Activated T-helper 2 cell treated with anti-CD3 and anti-CD28 coated beads, Interferon-gamma antibody, Interleukin-2, Interleukin-4, amounts not matched to agents 10 μg/mL and 5 μg/mL and 100 μg/mL, durations not matched to agents 14 hours and 24 hours and 36 hours (primary cell): ENCODE measurements at regions not wholly inside any gene's neighbourhood (a gene's known extent, or its start where the extent isn't known, plus 50 kb on each side); places are given as distances from the start of the nearest gene placed in this dataset.

Experiments used
- DNase-seq: peaks from one replicate; pipeline ENCODE4 v3.0.0; 2021; ENCODE audit warnings: low spot score
- H3K27ac Mint-ChIP-seq: one replicate; pipeline ENCODE4 v1.8.0; 2021; ENCODE audit warnings: mixed read lengths
- H3K27me3 Mint-ChIP-seq: one replicate; pipeline ENCODE4 v1.8.0; 2021; ENCODE audit warnings: low read depth, mixed read lengths
- H3K36me3 Mint-ChIP-seq: one replicate; pipeline ENCODE4 v1.8.0; 2021; ENCODE audit warnings: low read depth, mixed read lengths
- H3K4me1 Mint-ChIP-seq: one replicate; pipeline ENCODE4 v1.8.0; 2021; ENCODE audit warnings: low read depth, mixed read lengths
- H3K4me3 Mint-ChIP-seq: one replicate; pipeline ENCODE4 v1.8.0; 2021; ENCODE audit warnings: low read depth, mild to moderate bottlenecking, moderate library complexity, mixed read lengths
- H3K9me3 Mint-ChIP-seq: one replicate; pipeline ENCODE4 v1.8.0; 2021; ENCODE audit warnings: mixed read lengths
- intact Hi-C: fragments of 100-400 bp; cut with micrococcal nuclease; formaldehyde crosslinking; loops from one replicate; pipeline ENCODE4 v1.15.1; 2023

DNA sequence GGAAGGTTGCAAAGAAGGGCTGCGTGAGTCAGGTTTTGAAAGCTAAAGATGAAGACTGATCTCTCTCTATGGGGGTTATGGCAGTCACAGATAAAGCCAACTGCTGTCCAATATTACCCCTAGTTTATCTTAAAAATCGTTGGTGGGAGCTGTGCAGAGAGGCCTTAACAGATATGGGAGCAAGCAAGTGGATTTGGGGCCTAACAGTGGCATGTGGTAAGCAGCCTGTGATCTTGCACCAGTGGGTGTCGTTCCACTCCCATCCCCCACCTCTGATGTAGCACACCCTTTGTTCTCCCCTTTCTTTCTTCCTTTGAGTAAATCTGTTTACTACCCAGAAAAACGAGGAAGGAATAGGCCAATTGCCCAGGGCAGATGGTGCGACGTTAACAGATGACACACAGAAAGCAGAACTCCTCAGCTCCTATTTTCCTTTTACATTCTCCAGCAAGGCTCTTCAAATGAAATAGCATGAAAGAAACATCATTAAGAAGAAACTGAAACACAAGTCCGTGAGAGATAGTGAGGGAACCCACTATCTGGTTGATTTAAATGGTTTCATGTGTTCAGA is 274.1 kb upstream of the CITED2 start:
- H3K9me3 Mint-ChIP-seq: no peaks in the 10 kb centered on the region
- no peak overlapping the region for H3K4me3 Mint-ChIP-seq
- H3K27ac Mint-ChIP-seq: no peak overlapping the region
- H3K36me3 Mint-ChIP-seq: no peaks in the 10 kb centered on the region
- H3K27me3 Mint-ChIP-seq: peaks cover 5% of the 10 kb centered on the region
- intact Hi-C loops: no loop called here
- DNase-seq: no peak
- no peaks in the 10 kb centered on the region for H3K4me1 Mint-ChIP-seq

DNA sequence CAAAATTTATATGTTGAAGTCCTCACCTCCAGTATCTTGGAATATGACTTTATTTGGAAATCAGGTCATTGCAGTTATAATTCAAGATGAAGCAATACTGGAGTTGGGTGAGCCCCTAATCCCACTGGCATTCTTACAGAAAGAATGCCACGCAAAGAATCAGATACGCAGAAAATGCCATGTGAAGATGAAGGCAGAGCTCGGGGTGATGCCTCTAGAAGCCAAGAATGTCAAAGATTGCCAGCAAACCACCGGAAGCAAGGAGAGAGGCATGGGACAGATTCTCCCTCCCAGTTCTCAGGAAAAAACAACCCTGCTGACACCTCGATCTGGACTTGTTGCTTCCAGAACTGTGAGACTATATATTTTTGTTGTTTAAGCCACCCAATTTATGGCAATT is 273.4 kb upstream of the CITED2 start:
- DNase-seq: no peak
- H3K9me3 Mint-ChIP-seq: no peaks in the 10 kb centered on the region
- H3K4me1 Mint-ChIP-seq: no peaks in the 10 kb centered on the region
- H3K36me3 Mint-ChIP-seq: no peaks in the 10 kb centered on the region
- peaks cover 5% of the 10 kb centered on the region for H3K27me3 Mint-ChIP-seq
- intact Hi-C loops: no loop called here
- H3K4me3 Mint-ChIP-seq: no peak overlapping the region
- no peak overlapping the region for H3K27ac Mint-ChIP-seq

DNA sequence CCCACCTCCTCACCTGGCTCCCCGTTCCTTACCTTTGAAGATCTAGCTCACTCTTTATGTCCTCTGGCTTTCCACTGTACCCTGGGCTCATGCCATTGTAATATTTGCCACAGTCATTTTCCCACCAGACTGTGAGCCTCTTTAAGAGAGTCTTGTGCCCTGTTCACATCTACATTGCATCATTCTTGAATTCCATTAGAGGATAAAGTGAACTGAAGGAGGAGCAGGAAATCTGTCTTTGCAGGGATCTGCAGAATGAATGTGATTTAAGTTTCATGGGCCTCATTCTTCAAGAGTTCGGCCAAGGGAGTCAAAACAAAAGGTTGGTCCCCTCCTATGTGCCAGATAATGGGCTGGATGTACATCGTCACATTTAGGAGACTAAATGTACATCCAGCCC is 272.6 kb upstream of the CITED2 start:
- no peak for DNase-seq
- H3K4me3 Mint-ChIP-seq: no peak overlapping the region
- intact Hi-C loops: no loop called here
- H3K27ac Mint-ChIP-seq: no peak overlapping the region
- no peaks in the 10 kb centered on the region for H3K9me3 Mint-ChIP-seq
- H3K36me3 Mint-ChIP-seq: no peaks in the 10 kb centered on the region
- H3K27me3 Mint-ChIP-seq: peaks cover 5% of the 10 kb centered on the region
- H3K4me1 Mint-ChIP-seq: no peaks in the 10 kb centered on the region

DNA sequence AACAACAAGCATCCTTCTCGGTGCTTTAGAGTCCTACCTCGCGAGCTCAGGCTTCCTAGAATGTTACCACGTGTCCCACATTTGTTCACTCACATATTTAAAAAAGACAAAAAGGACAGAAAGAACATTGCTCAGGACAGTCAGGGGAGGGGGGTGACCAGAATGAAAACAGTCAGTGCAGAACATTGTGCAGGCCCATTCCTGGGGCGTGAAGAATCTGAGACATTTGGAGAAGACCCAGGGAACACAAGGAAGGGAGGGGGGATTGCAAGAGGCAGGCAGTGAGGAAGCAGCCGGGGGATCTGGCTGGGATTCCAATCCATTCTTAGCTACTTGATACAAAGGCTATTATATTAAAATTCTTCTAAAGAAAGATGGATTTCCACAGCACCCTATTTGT is 270.4 kb upstream of the CITED2 start:
- Mint-ChIP-seq H3K4me1 (peaks cover 10% of the 10 kb centered on the region), H3K27ac (no peak overlapping the region), H3K9me3 (no peaks in the 10 kb centered on the region), H3K36me3 (no peaks in the 10 kb centered on the region), H3K27me3 (peaks cover 12% of the 10 kb centered on the region), H3K4me3 (no peak overlapping the region)
- intact Hi-C loops: no loop called here
- DNase-seq: no peak

DNA sequence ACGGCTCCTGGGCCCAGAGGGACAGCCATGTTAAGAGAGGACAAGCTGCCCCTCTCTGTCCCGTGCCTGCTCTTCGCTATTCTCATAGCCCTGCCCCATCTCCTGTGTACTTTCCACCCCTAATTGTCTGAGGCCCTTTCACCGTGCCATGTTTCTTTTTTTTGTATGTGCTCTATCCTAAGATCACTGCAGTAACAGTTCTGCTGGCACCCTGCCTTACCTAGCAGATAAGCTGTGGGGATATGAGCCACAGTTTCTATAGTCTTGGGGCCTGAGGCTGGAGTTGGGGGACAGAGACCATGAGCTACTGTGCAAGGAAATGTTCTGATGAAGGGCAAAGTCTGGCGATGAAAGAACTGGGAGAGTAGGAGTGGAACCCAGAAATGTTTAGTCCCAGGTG is 269.5 kb upstream of the CITED2 start:
- H3K4me1 Mint-ChIP-seq: peaks cover 12% of the 10 kb centered on the region
- H3K27me3 Mint-ChIP-seq: peaks cover 8% of the 10 kb centered on the region
- intact Hi-C loops: no loop called here
- H3K27ac Mint-ChIP-seq: no peak overlapping the region
- no peak overlapping the region for H3K4me3 Mint-ChIP-seq
- no peaks in the 10 kb centered on the region for H3K9me3 Mint-ChIP-seq
- no peaks in the 10 kb centered on the region for H3K36me3 Mint-ChIP-seq
- DNase-seq: no peak

DNA sequence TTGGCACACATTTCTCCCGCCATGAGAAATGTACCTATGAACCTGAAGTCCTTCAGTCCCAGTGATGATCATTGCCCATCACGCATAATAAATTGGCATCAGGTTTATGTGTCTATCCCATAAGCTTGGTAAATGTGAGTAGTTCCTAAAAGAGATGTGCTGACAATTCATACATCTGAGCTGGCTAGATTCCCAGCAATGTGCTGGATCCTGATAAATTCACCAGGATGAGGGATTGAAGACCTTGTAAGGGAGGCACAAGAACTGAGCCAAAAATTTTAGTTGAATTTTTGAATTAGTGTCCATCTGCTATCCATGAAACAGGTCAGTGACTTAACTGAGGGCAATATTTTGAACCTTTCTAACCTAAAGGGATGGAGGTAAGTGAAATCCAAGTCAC is 267.9 kb upstream of the CITED2 start:
- Mint-ChIP-seq H3K4me3 (no peak overlapping the region), H3K4me1 (peaks cover 12% of the 10 kb centered on the region), H3K36me3 (no peaks in the 10 kb centered on the region), H3K9me3 (no peaks in the 10 kb centered on the region), H3K27ac (no peak overlapping the region), H3K27me3 (peaks cover 8% of the 10 kb centered on the region)
- no peak for DNase-seq
- intact Hi-C loops: no loop called here

DNA sequence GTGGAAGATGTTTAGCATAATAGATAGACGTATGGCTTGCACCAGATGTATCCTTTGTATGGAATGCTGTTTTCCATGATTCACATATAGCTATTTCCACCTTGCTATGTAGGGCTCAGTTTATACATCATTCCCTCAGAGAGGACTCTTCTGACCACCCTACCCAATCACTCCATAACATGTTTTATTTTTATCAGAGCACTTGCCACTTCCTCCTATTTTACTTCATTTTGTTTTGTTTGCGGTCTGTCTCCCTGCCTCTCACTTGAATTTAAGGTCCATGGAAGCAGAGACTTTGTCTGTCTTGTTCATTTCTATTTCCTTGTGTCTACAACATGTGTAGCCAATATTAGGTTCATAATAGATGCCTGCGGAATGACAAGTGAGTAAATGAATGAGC is 266.9 kb upstream of the CITED2 start:
- H3K27ac Mint-ChIP-seq: no peak overlapping the region
- peaks cover 8% of the 10 kb centered on the region for H3K27me3 Mint-ChIP-seq
- peaks cover 12% of the 10 kb centered on the region for H3K4me1 Mint-ChIP-seq
- no peak overlapping the region for H3K4me3 Mint-ChIP-seq
- intact Hi-C loops: no loop called here
- no peak for DNase-seq
- no peaks in the 10 kb centered on the region for H3K9me3 Mint-ChIP-seq
- no peaks in the 10 kb centered on the region for H3K36me3 Mint-ChIP-seq

DNA sequence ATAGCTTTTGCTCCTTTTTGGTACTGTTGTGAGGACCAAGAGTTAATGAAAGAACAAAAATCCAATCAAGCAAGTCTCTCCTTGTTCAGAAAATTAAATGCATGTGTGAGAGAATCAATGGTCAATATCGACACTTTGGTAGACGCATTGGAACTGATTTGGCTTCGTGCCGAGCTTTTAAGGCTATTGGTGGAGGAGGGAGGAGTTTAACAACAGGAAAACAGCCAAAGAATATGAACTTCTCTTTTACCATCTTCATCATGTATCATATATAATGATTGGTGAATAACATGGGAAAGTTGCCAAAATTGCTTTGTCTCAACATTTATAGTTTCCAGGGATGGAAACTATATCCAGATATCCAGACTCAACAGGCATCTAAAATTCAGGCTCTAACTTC is 266.5 kb upstream of the CITED2 start:
- H3K9me3 Mint-ChIP-seq: no peaks in the 10 kb centered on the region
- DNase-seq: no peak
- no peak overlapping the region for H3K27ac Mint-ChIP-seq
- peaks cover 8% of the 10 kb centered on the region for H3K27me3 Mint-ChIP-seq
- H3K4me3 Mint-ChIP-seq: no peak overlapping the region
- H3K4me1 Mint-ChIP-seq: peaks cover 12% of the 10 kb centered on the region
- intact Hi-C loops: no loop called here
- no peaks in the 10 kb centered on the region for H3K36me3 Mint-ChIP-seq

DNA sequence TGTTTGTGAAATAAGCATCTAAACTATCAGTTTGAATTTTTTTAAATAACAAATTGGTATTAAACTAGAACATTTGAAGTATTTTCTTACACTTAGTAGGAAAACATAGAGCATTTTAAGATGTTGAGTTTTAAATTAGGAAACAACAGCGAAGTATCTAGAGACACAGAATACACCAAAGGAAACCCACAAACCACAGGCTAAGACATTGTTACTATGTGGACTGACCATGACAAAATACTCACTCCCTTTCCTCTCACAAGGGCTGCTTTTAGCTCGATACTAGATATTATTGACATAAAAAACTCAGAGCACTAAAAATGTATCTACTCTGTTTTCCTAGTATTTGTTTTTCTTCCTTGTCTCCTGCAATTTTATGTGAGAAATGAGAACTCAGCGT is 266.0 kb upstream of the CITED2 start:
- H3K27ac Mint-ChIP-seq: no peak overlapping the region
- H3K27me3 Mint-ChIP-seq: peaks cover 8% of the 10 kb centered on the region
- H3K4me3 Mint-ChIP-seq: no peak overlapping the region
- DNase-seq: no peak
- H3K36me3 Mint-ChIP-seq: no peaks in the 10 kb centered on the region
- peaks cover 12% of the 10 kb centered on the region for H3K4me1 Mint-ChIP-seq
- H3K9me3 Mint-ChIP-seq: no peaks in the 10 kb centered on the region
- intact Hi-C loops: no loop called here

DNA sequence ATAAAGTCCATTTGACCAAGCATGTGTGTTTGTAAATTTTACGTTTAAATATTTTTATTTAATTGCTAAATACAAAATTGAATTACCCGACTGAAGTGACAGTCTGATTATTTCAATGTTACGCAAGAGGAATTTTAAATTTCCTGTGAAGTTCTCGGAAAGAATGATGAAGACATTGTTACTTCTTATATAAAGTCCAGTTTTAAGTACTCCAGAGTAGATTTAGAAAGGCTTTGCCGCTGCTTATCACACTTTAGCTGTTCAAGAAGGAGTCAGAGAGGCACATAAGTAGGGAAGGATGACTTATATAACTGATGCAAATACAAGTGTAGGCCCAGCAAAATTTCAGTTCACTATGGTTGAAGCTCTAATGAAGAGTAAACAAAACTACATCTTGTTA is 265.1 kb upstream of the CITED2 start:
- Mint-ChIP-seq H3K9me3 (no peaks in the 10 kb centered on the region), H3K36me3 (no peaks in the 10 kb centered on the region), H3K27me3 (peaks cover 8% of the 10 kb centered on the region), H3K27ac (no peak overlapping the region), H3K4me3 (no peak overlapping the region), H3K4me1 (peaks cover 12% of the 10 kb centered on the region)
- no peak for DNase-seq
- intact Hi-C loops: no loop called here

DNA sequence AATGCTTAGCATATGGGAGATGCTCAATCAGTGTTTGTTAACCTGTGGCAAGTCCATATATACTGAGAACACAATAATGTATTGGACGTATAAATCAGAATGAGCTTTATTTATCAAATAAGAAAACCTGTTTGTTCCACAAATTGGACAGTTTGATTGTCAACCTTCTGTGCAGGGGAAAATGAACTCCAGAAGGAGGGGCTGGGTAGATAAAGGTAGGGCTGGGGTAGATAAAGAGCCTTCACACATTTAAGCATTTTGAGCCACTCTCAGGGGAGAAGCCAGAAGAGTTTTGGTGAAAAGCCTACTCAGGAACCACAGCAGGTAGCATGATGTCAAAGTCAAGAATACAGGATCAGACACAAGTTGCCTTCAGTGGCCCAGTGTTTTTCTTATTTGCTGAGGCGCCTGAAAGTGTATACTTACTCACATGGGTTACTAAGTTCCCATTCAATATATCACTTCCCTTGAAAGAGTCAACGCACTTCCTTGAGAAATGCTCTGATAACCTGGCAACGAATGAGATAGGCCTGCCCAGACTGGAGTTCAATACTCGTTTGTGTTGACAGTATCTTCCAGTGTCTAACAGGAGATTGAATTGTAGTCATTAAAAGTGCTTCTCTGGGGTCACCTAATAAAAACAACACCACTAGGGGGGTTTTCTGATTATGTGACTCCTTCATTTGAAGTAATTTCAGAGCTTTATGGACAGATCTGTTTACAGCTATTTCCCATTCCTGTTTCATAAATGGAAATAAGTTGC is 263.9 kb upstream of the CITED2 start:
- peaks cover 12% of the 10 kb centered on the region for H3K4me1 Mint-ChIP-seq
- H3K27me3 Mint-ChIP-seq: peaks cover 14% of the 10 kb centered on the region
- H3K4me3 Mint-ChIP-seq: no peak overlapping the region
- intact Hi-C loops: no loop called here
- no peaks in the 10 kb centered on the region for H3K9me3 Mint-ChIP-seq
- no peak overlapping the region for H3K27ac Mint-ChIP-seq
- no peak for DNase-seq
- H3K36me3 Mint-ChIP-seq: no peaks in the 10 kb centered on the region

DNA sequence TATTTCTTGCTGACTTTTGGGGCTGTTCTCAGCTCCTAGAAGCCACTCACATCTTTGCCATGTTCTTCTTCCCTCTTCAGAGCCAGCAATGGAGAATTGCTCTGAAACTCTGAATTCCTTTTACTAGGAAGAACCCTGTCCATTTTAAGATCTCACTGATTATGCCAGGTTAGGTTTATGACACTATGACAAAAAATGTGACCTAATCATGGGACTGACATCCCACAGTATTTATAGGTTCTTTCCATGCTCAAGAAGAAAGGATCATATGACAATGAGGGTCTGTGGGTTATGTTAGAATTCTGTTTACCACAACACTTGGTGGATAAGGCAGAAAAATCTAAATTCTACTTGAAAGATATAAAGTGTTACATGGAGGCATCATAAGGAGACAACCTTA is 263.3 kb upstream of the CITED2 start:
- peaks cover 12% of the 10 kb centered on the region for H3K4me1 Mint-ChIP-seq
- no peak overlapping the region for H3K27ac Mint-ChIP-seq
- peaks cover 18% of the 10 kb centered on the region for H3K27me3 Mint-ChIP-seq
- no peaks in the 10 kb centered on the region for H3K9me3 Mint-ChIP-seq
- H3K4me3 Mint-ChIP-seq: no peak overlapping the region
- H3K36me3 Mint-ChIP-seq: no peaks in the 10 kb centered on the region
- no peak for DNase-seq
- intact Hi-C loops: no loop called here

DNA sequence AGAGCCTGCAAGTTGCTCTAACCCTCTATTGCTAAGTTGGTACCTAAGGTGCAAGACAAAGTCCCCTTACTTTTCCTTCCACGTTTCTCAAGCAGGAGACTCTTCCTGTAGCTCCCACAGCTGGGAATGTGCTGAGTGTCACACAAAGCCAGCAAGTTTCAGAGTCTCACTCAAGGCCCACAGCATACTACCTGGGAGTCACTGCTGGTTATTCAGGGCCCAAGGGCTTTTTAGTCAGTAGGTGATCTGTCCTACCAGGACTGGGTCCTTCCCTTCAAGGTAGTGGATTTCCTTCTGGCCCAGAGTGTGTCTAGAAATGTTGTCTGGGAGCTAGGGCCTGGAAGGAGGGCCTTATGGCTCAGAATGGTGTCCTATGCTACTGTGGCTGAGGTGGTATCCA is 261.9 kb upstream of the CITED2 start:
- H3K27ac Mint-ChIP-seq: no peak overlapping the region

More for the DNA sequence above, 261.9 kb upstream of the CITED2 start:
- peaks cover 24% of the 10 kb centered on the region for H3K27me3 Mint-ChIP-seq
- H3K9me3 Mint-ChIP-seq: no peaks in the 10 kb centered on the region
- DNase-seq: no peak
- intact Hi-C loops: no loop called here
- no peaks in the 10 kb centered on the region for H3K36me3 Mint-ChIP-seq
- no peak overlapping the region for H3K4me3 Mint-ChIP-seq
- H3K4me1 Mint-ChIP-seq: peaks cover 11% of the 10 kb centered on the region
